ENCODE measurements at regions not wholly inside any gene's neighbourhood (a gene's known extent, or its start where the extent isn't known, plus 50 kb on each side); places are given as distances from the start of the nearest gene placed in this dataset.
A peak's percentile ranks its signal among the peaks of the same experiment; 100 is the strongest.
"Not testable (repeated sequence)": the region's sequence is repeated elsewhere in the genome, so short reads cannot be mapped to it uniquely, and the experiment has no call there.

DNA sequence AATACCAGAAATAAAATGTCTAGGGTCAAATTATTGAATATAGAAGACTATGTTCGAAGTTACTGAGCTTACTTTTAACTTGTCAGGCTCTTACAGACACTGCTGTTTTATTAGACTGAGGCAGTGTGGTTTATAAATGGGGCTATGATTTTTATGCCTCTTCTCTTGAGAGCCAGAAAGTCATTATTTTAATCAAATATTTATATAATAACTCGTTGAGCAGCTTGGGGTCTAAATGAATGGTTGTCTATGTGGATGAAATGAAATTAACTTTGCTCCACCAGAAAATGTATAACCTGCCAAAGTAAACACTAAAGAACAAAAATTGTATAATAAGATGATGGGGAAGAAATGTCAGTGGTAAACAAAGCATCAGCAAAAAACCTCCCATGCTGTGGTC is 175.6 kb upstream of the THSD7A start:
- DNase-seq, result no peak

- DNase-seq, result no peak
These were observed 182.0 kb upstream of the THSD7A start for GRCh38 chr7:12013983-12014382.

- no peak for DNase-seq
These were observed 184.4 kb upstream of the THSD7A start for GRCh38 chr7:12016439-12016838.

- no peak for DNase-seq
These were observed 185.0 kb upstream of the THSD7A start for GRCh38 chr7:12017046-12017445.

DNA sequence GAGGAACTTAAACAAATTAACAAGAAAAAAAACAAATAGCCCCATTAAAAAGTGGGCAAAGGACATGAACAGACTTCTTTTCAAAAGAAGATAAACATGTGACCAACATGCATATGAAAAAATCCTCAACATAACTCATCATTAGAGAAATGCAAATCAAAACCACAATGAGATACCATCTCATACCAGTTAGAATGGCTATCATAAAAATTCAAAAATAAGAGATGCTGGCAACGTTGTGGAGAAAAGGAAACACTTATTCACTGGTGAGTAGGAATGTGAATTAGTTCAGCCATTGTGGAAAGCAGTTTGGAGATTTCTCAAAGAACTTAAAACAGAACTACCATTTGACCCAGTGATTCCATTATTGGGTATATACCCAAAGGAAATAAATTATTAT is 189.1 kb upstream of the TMEM106B start:
- DNase-seq, result not testable (repeated sequence)

DNA sequence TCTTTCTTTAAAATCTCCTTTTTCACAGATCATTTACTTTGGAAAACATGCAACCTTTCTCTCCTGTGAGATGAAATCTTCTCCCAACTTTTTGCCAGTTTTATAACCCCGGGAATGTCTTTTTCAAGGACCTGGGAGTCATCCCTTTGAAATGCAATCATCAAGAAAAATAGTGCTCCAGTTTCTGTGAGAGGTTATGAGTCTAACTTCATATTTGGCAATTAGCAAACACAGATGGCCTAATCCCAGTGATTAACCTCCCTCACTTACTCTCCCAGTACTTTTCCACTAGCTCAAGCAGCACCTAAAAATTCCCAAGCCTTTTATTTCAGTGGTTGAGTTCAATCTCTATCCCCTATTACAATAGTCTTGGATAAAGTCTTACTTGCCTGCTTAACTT is 185.8 kb upstream of the TMEM106B start:
- peak; percentile 33 to 65 for DNase-seq

- DNase-seq, result no peak
These were observed 182.6 kb upstream of the TMEM106B start for GRCh38 chr7:12028508-12028907.

- DNase-seq, result no peak
These were observed 181.0 kb upstream of the TMEM106B start for GRCh38 chr7:12030116-12030515.

- no peak for DNase-seq
These were observed 179.9 kb upstream of the TMEM106B start for GRCh38 chr7:12031186-12031585.

DNA sequence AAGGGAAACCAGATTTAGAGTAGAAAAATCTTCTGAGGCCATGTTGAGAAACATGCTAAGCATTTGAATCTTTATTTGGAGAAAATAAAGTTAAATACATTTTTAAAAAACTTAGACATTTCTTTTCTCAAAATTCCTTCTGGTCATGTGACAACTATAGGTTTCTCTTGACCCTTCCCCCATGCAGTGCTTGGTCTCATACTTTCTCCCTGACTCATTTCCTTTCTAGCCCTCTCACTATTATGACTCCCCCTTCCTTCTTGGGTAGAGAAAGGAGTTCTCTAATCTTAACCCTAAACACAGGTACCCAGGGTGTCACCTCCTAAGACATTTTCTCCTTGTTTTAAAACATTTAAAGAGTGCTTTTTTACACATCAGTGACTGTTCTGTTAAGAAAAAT is 179.5 kb upstream of the TMEM106B start:
- no peak for DNase-seq

- peak in 1 of 2 experiments; percentile 13 for DNase-seq
These were observed 178.9 kb upstream of the TMEM106B start for GRCh38 chr7:12032146-12032545.

- not testable (repeated sequence) for DNase-seq
These were observed 167.6 kb upstream of the TMEM106B start for GRCh38 chr7:12043457-12043856.

GRCh38 chr7:12052211-12052610 is 158.9 kb upstream of the TMEM106B start:
- DNase-seq, result no peak

- no peak for DNase-seq
These were observed 157.5 kb upstream of the TMEM106B start for GRCh38 chr7:12053561-12053960.

GRCh38 chr7:12054830-12055229 is 156.3 kb upstream of the TMEM106B start:
- DNase-seq, result no peak

DNA sequence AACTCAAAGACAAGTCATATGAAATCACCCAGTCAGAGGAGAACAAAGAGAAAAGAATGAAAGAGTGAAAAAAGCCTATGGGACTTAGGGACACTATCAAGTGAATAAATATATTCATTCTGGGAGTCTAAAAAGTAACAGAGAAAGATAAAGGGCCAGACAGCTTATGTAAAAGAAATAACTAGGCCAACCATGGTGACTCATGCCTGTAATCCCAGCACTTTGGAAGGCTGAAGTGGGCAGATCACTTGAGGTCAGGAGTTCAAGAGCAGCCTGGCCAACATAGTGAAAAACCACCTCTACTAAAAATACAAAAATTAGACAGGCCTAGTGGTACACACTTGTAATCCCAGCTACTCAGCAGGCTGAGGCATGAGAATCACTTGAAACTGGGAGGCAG is 154.7 kb upstream of the TMEM106B start:
- DNase-seq, result no peak

- DNase-seq, result no peak
These were observed 154.1 kb upstream of the TMEM106B start for GRCh38 chr7:12056977-12057376.

DNA sequence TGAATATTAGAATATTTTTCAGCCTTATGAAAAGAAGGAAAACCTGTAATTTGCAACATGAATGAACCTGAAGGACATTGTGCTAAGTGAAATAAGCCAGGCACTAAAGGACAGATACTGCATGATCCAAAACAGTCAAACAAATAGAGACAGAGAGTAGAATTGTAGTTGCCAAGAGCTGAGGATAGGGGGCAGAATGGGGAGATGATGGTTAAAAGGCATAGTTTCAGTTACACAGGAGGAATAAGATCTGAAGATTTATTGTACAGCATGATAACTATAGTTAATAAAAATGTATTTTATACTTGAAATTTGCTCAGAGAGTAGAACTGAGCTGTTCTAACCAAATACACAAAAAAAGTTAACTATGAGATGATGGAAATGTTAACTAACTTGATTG is 149.0 kb upstream of the TMEM106B start:
- peak in 1 of 2 experiments; percentile 8 for DNase-seq

DNA sequence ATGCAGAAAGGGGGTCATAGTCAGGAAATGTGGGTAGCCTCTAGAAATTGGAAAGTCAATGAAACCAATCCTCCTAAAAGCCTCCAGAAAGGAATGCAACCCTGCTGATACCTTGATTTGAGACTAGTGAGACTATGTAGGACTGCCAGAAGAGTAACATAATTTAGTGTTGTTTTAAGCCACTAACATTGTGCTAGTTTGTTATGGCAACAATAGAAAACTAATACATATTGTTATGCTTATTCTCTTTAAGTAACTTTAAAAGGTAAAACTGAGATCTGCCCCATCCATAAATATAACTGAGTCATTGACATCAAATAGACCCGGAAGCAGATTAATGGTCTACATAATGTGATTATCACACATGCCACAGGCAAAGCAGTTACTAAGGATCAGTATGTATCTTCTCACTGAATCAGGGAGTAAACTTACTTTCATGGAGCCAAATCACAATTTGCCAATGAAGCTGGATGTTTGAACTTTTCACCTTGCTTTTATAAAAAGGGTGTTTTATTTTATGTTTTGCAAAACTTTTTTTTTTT is 146.4 kb upstream of the TMEM106B start:
- no peak for DNase-seq

DNA sequence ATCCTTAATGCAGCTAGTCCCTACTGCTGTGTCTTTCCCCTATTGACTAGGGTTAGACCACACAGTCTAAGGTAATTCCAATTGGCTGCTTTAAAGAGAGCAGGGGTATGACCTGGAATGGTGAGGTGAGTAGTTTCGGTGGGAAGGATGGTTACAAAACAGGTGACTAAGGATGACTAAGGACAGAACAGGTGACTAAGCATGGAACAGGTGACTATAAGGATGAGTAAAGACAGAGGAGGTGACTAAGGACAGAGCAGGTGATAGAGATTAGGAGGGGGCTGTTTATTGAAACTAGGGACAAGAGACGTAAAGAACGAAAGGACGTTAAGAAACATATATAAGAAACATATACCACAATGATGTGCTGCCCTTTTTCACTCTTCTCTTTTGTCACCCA is 145.1 kb upstream of the TMEM106B start:
- no peak for DNase-seq

- no peak for DNase-seq
These were observed 144.6 kb upstream of the TMEM106B start for GRCh38 chr7:12066521-12066920.

- DNase-seq, result peak; percentile 31 to 59
These were observed 143.8 kb upstream of the TMEM106B start for GRCh38 chr7:12067156-12067831.

GRCh38 chr7:12069757-12070156 is 141.3 kb upstream of the TMEM106B start:
- DNase-seq, result peak in 1 of 2 experiments; percentile 2

DNA sequence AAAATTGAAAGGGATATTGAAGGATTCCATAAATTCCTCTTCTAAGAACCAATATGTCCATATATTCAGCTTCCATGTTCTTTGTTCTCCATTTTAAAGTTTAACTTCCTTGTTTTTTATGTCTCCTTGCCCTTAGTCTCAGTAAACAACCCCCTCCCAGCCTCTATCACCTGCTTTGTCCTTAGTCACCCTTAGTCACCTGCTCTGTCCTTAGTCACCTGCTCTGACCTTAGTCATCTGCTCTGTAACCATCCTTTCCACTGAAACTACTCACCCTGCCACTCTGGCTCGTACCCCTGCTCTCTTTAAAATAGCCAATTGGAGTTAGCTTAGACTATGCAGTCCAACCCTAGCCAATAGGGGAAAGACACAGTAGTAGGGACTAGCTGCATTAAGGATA is 136.2 kb upstream of the TMEM106B start:
- DNase-seq, result no peak

DNA sequence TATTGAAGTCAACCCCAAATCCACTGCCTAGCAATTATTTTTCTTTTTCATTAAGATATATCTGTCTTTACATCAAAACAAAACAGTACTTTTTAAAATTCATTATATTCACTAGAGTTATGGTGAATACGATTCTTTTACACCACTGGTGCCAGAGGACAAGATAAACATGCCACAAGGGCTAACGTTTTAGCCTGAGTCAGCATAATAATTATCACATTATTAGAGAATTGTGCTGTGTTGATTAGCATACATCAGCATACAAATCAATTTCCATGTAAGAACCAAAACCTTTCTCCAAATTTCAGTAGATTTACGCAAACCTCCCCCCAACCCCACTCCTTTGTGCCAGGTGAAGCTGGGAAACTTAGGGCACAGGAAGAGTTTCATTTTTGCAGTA is 131.1 kb upstream of the TMEM106B start:
- no peak for DNase-seq
